ENCODE measurements at regions not wholly inside any gene's neighbourhood (a gene's known extent, or its start where the extent isn't known, plus 50 kb on each side); places are given as distances from the start of the nearest gene placed in this dataset.

GRCh38 chrX:124249345-124249744 is 83.1 kb upstream of the TEX13D start:
- no peak for TF ChIP-seq POLR2A (IDR thresholded peaks at IDR 0.05)
- no peak for TF ChIP-seq CTCF (IDR thresholded peaks at IDR 0.05)
- no peak for TF ChIP-seq POLR2AphosphoS5 (IDR thresholded peaks at IDR 0.05)
